Right ventricle myocardium inferior (tissue), 1 donor: ENCODE measurements at regions not wholly inside any gene's neighbourhood (a gene's known extent, or its start where the extent isn't known, plus 50 kb on each side); places are given as distances from the start of the nearest gene placed in this dataset.
"Not testable (repeated sequence)": the region's sequence is repeated elsewhere in the genome, so short reads cannot be mapped to it uniquely, and the experiment has no call there.

Source experiments
- ATAC-seq: fragments of 200-7000 bp; cut with Tn5 transposase; one replicate; pipeline ENCODE4 v1.9.1; 2020; ENCODE audit warnings: mild to moderate bottlenecking, moderate library complexity
- DNase-seq: peaks from one replicate; pipeline ENCODE4 v3.0.0; 2021; ENCODE audit errors: missing footprints
- intact Hi-C: fragments of 100-400 bp; cut with DNase I; formaldehyde crosslinking; loops from one replicate; pipeline ENCODE4 v1.11.0; 2022
- donor health status: DM: no; HTN: yes; CAD: no; lungs with severe emphysema.

- intact Hi-C loops = no loop called here
- ATAC-seq (no peak), DNase-seq (no peak)
Measured at GRCh38 chr9:86577420-86578333, 223.5 kb upstream of the TUT7 start.

GRCh38 chr9:86575825-86576525 is 221.8 kb upstream of the TUT7 start:
- peak; percentile 94 for ATAC-seq
- intact Hi-C loops = no loop called here
- DNase-seq = peak; percentile 75

DNA sequence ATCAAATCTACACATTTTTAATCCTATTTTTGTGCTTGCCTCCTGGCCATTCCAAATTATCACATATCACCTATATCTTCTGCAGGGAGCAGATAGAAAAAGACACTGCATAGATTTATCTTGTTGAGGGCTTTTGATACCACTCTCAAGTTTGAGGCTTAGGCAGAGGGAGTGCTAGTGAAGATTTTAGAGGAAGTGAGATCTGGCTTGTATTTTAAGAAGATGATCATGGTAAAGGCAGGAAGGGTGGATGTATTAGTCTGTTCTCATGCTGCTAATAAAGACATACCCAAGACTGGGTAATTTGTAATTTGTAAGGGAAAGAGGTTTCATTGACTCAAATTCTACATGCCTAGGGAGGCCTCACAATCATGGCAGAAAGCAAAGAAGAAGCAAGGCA is 220.9 kb upstream of the TUT7 start:
- DNase-seq (no peak), ATAC-seq (no peak)

DNA sequence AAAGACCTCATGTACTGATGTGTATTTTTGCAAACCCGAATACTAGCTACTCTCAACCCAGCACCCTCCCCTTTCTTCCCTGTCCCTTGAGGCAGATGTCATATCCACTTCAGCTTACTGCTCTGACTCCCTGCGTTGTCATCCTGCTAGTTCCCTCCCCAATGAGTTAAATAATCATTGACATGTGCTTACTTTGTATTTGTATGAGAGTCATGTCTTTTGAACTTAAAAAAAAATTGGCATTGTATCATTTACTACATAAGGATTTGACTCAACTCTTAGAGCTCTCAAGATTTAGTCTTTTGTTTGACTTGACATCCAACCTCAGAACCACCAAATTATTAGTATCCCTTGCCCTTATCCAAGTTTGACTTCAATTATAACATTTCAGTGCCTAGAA is 219.7 kb upstream of the TUT7 start:
- DNase-seq (no peak), ATAC-seq (no peak)
- intact Hi-C loops = no loop called here

More for the DNA sequence above, 220.9 kb upstream of the TUT7 start:
- intact Hi-C loops = no loop called here

GRCh38 chr9:86572904-86573303 is 218.7 kb upstream of the TUT7 start:
- DNase-seq (no peak), ATAC-seq (no peak)
- intact Hi-C loops = no loop called here

DNA sequence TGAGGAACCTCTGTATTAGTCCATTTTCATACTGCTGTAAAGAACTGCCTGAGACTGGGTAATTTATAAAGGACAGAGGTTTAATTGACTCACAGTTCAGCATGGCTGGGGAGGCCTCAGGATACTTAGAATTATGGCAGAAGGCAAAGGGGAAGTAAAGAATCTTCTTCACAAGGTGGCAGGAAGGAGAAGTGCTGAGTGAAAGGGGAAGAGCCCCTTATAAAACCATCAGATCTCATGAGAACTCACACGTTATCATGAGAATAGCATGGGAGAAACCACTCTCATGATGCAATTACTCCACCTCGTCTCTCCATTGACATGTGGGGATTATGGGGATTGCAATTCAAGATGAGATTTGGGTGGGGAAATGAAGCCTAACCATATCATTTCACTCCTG is 211.4 kb upstream of the TUT7 start:
- intact Hi-C loops, ATAC-seq: not testable (repeated sequence)

DNA sequence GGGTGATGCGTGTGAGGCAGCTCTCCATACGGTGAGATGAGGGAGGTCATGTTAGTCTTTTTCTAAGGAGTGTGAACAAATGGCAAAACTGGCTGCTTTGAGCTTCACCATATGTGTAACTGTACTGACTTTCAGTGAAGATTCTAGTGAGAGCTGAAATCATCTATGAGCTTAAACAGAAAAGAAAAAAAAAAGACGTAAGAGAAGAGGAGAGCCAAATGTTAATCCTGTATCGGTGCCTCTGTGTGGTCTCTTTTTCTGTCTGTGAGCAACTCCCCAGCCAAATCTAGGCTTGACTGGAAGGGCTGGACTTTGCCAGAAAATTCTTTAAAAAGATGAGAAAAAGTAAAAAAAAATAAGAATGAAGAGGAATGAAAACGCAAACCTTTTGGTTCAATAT is 209.7 kb upstream of the TUT7 start:
- DNase-seq (no peak), ATAC-seq (peak; percentile 46)
- intact Hi-C loops = no loop called here

More for the DNA sequence above, 211.4 kb upstream of the TUT7 start:
- DNase-seq = not testable (repeated sequence)

- intact Hi-C loops = no loop called here
- ATAC-seq = no peak
- no peak for DNase-seq
Measured at GRCh38 chr9:86563350-86563749, 209.1 kb upstream of the TUT7 start.

- ATAC-seq (no peak), DNase-seq (no peak)
- intact Hi-C loops = no loop called here
Measured at GRCh38 chr9:86562691-86563090, 208.5 kb upstream of the TUT7 start.

DNA sequence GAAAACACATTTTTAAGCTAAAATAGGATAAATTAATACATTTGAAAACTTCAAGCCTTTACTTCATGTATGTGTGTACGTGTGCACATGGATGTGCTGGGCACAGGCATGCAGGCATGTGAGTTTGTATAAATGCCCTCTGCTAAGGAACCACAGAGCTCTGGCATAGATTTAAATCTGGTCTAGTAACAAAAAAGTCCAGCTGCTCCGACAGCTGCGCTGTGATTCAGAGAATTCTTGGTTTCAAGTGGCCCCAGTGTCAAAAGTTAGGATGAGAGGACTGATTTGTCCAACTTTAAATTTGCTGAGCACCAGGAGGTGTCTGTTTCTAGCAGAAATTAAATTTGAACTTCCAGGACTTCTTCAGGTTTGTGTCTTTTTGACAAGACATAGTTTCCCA is 203.7 kb upstream of the TUT7 start:
- ATAC-seq = no peak
- intact Hi-C loops = no loop called here

DNA sequence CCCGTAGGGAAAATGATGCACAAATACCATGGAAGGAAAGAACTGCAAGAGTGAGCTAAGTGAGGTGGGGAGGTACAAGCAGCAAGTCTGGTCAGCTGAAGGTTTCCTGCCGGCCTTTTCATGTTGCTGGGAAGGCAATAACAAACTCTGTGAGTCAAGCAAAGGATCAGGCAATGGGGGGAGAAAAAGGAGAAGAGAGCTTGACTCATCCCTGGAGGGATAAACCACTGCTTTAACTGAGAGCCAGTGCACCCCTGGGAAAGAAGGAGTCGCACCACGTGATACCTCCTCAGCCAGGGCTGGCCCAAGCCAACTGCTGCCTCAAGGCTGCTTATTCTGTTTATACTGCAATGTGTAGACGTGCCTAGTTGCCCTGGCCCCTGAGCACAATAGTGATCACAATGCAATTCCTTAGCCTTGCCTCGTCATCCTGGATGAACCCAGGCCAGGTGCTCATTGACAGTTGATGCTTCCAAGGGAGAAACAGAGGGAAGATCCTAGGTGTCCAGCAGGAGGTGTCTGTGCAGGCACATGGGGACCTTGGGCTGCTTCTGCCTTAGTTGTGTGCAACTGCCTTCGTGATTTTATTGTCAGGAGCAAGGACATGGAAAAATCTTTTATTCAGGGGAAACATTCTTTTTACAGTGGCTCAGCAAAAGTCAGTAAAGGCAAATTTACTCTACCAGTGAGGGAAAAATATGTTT is 203.0 kb upstream of the TUT7 start:
- DNase-seq = no peak
- ATAC-seq = peak; percentile 48
- intact Hi-C loops = no loop called here

More for the DNA sequence above, 203.7 kb upstream of the TUT7 start:
- DNase-seq = no peak

DNA sequence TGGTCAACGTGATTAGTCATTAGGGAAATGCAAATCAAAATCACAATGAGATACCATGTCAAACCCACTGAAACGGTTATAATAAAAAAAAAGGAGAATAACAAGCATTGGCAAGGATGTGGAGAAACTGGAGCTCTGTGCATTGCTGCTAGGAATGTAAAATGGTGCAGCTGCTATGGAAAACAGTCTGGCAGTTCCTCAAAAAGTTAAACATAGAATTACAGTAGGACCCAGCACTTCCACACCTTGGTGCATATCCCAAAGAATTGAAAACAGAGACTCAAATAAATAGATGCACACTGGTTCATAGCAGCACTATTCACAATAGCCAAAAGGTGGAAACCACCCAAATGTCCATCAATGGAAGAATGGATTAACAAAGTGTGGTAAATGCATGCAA is 201.5 kb upstream of the TUT7 start:
- intact Hi-C loops = no loop called here
- no peak for ATAC-seq
- no peak for DNase-seq

DNA sequence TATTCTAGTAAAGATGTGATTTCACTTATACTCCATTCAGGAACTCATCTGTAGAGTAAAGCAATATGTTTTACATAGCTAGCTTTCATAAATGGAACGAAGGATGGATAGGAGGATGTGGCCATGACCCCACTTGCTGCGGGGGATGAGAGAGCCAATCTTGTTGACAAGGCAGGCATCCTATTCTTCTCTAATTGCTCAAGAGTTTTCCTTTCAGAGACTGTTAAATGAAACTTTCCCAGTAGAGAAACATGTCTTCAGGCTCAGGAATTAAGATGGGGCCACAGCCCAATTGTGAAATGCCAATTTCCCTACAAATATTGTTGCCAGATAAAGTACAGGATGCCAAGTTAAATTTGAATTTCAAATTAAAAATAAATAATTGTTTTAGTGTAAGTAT is 196.2 kb upstream of the TUT7 start:
- intact Hi-C loops = no loop called here
- no peak for ATAC-seq
- no peak for DNase-seq

DNA sequence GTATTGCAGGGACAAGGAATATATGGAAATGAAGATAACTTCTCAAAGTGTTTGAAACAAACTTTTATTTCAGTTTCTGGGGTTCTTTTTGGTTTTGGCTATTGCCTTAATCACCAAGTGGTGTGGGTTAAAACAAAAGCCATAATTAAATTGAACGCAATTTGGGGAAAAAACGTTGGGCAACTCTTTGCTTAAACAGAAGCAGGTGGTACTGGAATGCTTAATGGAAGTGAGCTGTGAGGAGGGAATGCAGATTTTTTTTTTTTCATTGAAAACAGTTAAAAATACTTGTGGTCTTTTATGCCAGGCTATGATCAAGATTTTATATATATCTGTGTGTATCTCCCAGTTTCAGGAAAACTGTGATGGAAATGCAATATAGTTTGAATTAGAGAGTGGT is 195.7 kb upstream of the TUT7 start:
- ATAC-seq (no peak), DNase-seq (no peak)
- intact Hi-C loops = no loop called here

DNA sequence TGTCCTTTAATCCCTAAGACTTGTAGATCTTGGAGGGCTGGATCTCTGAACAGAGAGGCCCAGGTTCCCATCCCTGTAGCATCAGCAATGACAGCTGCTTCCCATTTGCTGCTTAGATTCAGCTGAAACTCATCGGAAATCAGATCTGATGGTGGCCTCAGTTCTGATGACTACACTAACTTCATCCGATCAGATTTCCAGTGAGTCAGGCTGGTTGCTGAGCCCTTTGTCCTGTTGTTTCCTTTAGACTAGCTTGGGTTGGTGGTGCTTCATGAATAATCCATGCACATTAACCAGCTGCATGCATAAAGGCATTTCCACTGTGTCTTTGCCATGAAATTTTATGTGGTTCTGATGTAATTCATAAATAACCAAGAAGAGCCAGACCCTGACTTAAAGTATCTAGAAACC is 195.2 kb upstream of the TUT7 start:
- no peak for ATAC-seq
- DNase-seq = no peak
- intact Hi-C loops = no loop called here

DNA sequence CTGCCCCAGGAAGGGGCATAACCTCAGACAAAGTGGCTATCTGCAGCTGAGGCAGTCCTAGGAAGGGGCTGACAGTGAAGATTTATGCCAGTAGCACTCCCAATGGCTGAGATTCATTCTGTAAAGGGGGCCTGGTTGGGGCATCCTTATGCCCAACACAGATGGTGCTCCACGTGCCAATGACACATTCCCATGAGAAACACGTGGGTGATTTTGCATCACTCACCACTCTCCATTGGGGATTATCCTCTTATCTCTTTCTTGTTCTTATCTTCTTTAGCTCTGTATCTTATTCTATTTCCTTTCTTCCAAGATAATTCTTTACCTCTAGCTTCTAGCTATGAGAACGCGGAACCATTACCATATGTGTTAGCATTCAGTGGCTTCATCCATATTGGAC is 194.0 kb upstream of the TUT7 start:
- ATAC-seq (no peak), DNase-seq (no peak)
- intact Hi-C loops = no loop called here

DNA sequence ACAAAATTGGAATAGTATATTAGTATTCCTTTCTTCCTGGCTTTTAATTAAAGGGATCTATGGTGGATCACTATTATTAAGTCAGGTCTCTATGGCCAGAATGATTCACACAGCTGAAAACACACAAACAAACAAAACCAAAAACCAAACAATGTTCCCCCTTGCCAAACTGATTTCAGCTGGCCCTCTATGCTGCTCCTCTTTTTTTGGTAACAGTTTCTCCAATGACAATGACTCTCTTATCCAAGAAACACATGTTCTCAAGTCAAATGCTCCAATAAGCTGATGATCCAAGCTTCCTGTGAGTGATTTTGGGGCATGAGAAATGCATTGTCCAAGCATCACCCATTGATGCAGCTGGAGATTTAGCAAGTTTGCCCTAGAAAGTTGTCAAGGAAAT is 193.4 kb upstream of the TUT7 start:
- DNase-seq (no peak), ATAC-seq (no peak)
- intact Hi-C loops = no loop called here

DNA sequence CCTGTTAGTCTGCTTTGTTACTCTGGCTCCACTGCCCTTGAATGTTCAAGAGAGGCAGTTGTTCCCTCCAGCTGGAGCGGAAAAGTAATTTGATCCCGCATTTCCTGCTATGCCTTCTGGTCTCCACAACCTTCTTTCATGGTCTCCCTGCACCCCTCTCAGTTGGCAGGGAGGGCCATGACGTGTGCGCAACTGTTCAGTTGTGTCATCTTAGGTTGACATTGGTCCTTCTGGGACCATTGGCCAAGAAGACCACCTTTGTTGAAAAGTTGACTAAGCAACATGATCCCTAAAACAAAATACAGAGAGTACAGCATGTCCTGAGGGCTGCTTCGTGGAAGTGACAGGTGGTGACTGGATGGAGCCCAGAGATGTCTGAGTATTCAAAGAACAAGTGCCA is 192.5 kb upstream of the TUT7 start:
- ATAC-seq (peak; percentile 65), DNase-seq (no peak)

GRCh38 chr9:86545090-86545489 is 190.9 kb upstream of the TUT7 start:
- no peak for ATAC-seq
- no peak for DNase-seq
- intact Hi-C loops = no loop called here

More for the DNA sequence above, 192.5 kb upstream of the TUT7 start:
- intact Hi-C loops = no loop called here
